ENCODE measurements at regions not wholly inside any gene's neighbourhood (a gene's known extent, or its start where the extent isn't known, plus 50 kb on each side); places are given as distances from the start of the nearest gene placed in this dataset.
A peak's percentile ranks its signal among the peaks of the same experiment; 100 is the strongest.

DNA sequence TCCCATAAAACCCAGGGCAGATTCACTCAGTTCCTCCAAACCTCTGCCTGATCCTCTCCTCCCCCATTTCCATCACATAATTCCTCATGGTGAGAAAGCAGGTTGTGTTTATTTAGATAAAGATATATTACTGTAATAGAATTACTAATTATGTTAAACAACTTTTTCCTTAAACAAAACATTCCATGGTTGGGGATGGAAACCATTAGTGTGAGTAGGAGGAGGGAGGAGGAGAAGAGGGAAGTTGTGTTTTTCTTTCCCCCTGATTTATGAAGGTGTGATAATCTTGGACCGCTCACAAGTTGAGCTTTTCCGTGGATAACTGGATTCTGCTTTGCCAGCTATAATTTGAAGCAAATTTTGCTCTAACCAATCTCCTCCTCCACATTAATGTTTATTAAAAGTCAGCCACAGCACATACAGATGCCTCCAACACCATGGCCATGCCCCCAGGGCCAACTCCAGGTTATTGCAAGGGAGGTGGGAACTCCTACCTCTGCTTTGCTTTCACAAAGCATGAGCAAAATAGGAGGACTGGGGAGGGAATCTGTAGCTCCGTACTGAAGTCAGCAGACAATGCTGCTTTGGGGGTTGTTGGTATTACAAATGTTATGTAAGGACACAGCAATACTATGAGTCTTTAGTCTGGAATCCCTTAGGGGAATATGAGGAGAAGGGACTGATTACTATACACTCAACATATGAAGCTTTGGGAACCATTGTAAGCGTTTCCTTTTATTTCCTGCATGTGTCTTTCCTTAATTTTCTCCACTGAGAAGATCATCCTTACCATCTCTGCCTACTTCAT, 542.0 kb downstream of the DHX35 start (continued):
- TF ChIP-seq, protein P1, sequence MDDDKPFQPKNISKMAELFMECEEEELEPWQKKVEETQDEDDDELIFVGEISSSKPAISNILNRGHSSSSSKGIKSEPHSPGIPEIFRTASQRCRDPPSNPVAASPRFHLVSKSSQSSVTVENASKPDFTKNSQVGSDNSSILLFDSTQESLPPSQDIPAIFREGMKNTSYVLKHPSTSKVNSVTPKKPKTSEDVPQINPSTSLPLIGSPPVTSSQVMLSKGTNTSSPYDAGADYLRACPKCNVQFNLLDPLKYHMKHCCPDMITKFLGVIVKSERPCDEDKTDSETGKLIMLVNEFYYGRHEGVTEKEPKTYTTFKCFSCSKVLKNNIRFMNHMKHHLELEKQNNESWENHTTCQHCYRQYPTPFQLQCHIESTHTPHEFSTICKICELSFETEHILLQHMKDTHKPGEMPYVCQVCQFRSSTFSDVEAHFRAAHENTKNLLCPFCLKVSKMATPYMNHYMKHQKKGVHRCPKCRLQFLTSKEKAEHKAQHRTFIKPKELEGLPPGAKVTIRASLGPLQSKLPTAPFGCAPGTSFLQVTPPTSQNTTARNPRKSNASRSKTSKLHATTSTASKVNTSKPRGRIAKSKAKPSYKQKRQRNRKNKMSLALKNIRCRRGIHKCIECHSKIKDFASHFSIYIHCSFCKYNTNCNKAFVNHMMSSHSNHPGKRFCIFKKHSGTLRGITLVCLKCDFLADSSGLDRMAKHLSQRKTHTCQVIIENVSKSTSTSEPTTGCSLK (tag by site-specific recombination; IDR thresholded peaks at IDR 0.05), result no peak
- TF ChIP-seq, protein P2, sequence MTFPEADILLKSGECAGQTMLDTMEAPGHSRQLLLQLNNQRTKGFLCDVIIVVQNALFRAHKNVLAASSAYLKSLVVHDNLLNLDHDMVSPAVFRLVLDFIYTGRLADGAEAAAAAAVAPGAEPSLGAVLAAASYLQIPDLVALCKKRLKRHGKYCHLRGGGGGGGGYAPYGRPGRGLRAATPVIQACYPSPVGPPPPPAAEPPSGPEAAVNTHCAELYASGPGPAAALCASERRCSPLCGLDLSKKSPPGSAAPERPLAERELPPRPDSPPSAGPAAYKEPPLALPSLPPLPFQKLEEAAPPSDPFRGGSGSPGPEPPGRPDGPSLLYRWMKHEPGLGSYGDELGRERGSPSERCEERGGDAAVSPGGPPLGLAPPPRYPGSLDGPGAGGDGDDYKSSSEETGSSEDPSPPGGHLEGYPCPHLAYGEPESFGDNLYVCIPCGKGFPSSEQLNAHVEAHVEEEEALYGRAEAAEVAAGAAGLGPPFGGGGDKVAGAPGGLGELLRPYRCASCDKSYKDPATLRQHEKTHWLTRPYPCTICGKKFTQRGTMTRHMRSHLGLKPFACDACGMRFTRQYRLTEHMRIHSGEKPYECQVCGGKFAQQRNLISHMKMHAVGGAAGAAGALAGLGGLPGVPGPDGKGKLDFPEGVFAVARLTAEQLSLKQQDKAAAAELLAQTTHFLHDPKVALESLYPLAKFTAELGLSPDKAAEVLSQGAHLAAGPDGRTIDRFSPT (tag by site-specific recombination; IDR thresholded peaks at IDR 0.05), result no peak
- TF ChIP-seq ZNF391 (tag by site-specific recombination; IDR thresholded peaks at IDR 0.05; ENCODE audit: borderline replicate concordance, low read depth) (no peak), INSM2 (tag by site-specific recombination; IDR thresholded peaks at IDR 0.05) (no peak), ZFHX2 (tag by site-specific recombination; conservative IDR thresholded peaks at IDR 0.05) (peak; percentile 42)

DNA sequence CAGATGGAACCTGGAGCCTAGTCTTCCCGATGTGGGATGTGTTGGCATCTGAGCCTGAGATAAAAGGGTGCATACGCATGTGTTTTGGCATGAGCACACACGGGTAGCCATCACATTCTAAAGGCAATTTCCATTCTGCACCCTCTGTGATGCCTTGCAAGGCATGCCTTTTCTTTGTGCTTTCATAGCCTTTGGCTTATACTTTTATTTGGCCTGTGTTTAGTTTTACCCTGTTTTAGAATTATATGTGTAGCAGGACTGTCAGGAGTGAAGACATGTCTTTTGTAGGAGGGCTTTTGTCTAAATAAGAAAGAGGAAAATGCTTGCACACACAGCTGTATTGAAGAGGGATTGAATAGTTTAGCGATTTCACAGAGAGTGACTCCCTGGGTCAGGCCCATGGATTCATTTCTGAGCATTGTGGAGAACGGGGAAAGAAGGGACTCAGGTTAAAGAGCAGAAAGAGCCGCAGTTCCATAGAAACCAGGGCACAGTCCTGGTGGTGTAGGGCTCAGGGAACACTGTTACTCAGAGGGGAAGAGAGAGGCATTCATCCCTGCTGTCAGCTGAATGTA, 530.2 kb downstream of the DHX35 start:
- Histone ChIP-seq H3K9me3 (ENCODE audit: control insufficient read depth, insufficient read depth, low read depth, low read length) (no peaks in the 10 kb centered on the region), H3K4me1 (ENCODE audit: control insufficient read depth, insufficient read depth, low read length) (no peaks in the 10 kb centered on the region), H3K27ac (ENCODE audit: extremely low read depth, low read depth, low read length) (no peak overlapping the region), H3K4me3 (ENCODE audit: low read depth, low read length) (no peak overlapping the region), H3K36me3 (ENCODE audit: control insufficient read depth in 2 of 2, insufficient read depth in 1 of 2, low read length in 2 of 2) (no peaks in the 10 kb centered on the region)
- TF ChIP-seq ZNF112 (tag by site-specific recombination; IDR thresholded peaks at IDR 0.05), result no peak
- CTCF ChIA-PET, result interaction anchor here (0.7 kb wide), 1 partner anchor 1454 kb away, joined by 5 read pairs; no protein-coding TSS in a partner anchor
- POLR2A ChIA-PET, result no interaction called here

GRCh38 chr20:39491711-39492110, 529.6 kb downstream of the DHX35 start:
- CTCF ChIA-PET, result no interaction called here
- no peak for TF ChIP-seq ZNF157 (tag by site-specific recombination; IDR thresholded peaks at IDR 0.05)
- TF ChIP-seq, protein P3, sequence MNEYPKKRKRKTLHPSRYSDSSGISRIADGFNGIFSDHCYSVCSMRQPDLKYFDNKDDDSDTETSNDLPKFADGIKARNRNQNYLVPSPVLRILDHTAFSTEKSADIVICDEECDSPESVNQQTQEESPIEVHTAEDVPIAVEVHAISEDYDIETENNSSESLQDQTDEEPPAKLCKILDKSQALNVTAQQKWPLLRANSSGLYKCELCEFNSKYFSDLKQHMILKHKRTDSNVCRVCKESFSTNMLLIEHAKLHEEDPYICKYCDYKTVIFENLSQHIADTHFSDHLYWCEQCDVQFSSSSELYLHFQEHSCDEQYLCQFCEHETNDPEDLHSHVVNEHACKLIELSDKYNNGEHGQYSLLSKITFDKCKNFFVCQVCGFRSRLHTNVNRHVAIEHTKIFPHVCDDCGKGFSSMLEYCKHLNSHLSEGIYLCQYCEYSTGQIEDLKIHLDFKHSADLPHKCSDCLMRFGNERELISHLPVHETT (tag by site-specific recombination; IDR thresholded peaks at IDR 0.05), result no peak
- TF ChIP-seq ZNF214 (tag by site-specific recombination; IDR thresholded peaks at IDR 0.05; ENCODE audit: borderline replicate concordance), result no peak
- TF ChIP-seq ZNF248 (tag by site-specific recombination; IDR thresholded peaks at IDR 0.05), result no peak
- no peak for TF ChIP-seq ZNF24 (tag by site-specific recombination; IDR thresholded peaks at IDR 0.05)
- no peak for TF ChIP-seq ZNF324 (tag by site-specific recombination; IDR thresholded peaks at IDR 0.05)
- TF ChIP-seq, protein P4, sequence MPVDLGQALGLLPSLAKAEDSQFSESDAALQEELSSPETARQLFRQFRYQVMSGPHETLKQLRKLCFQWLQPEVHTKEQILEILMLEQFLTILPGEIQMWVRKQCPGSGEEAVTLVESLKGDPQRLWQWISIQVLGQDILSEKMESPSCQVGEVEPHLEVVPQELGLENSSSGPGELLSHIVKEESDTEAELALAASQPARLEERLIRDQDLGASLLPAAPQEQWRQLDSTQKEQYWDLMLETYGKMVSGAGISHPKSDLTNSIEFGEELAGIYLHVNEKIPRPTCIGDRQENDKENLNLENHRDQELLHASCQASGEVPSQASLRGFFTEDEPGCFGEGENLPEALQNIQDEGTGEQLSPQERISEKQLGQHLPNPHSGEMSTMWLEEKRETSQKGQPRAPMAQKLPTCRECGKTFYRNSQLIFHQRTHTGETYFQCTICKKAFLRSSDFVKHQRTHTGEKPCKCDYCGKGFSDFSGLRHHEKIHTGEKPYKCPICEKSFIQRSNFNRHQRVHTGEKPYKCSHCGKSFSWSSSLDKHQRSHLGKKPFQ (tag by site-specific recombination; IDR thresholded peaks at IDR 0.05), result no peak
- no peak for TF ChIP-seq BCL6B (tag by site-specific recombination; IDR thresholded peaks at IDR 0.05)
- TF ChIP-seq ZSCAN30 (tag by site-specific recombination; IDR thresholded peaks at IDR 0.05), result no peak
- TF ChIP-seq ZEB2 (tag by site-specific recombination; IDR thresholded peaks at IDR 0.05), result no peak
- TF ChIP-seq ZSCAN4 (tag by site-specific recombination; IDR thresholded peaks at IDR 0.05), result no peak
- H3K4me1 ChIP-seq (ENCODE audit: control insufficient read depth, insufficient read depth, low read length), result no peaks in the 10 kb centered on the region
- H3K36me3 ChIP-seq (ENCODE audit: control insufficient read depth in 2 of 2, insufficient read depth in 1 of 2, low read length in 2 of 2), result no peaks in the 10 kb centered on the region
- POLR2A ChIA-PET, result no interaction called here
- no peaks in the 10 kb centered on the region for H3K9me3 ChIP-seq (ENCODE audit: control insufficient read depth, insufficient read depth, low read depth, low read length)
- no peak overlapping the region for H3K4me3 ChIP-seq (ENCODE audit: low read depth, low read length)
- no peak overlapping the region for H3K27ac ChIP-seq (ENCODE audit: extremely low read depth, low read depth, low read length)

Measured in HEK293 (cell line).